C4-2B (cell line): ENCODE measurements at regions not wholly inside any gene's neighbourhood (a gene's known extent, or its start where the extent isn't known, plus 50 kb on each side); places are given as distances from the start of the nearest gene placed in this dataset.

Experiments
- CTCF ChIP-seq: fragments of 450-650 bp; conservative IDR thresholded peaks from 2 replicates; pipeline ENCODE4 v1.5.1; 2017; ENCODE audit warnings: mild to moderate bottlenecking
- ZFX ChIP-seq: fragments of 450-650 bp; IDR thresholded peaks from 2 replicates; pipeline ENCODE4 v1.6.1; 2017

- TF ChIP-seq CTCF, result no peak
- TF ChIP-seq ZFX, result no peak
Observed at GRCh38 chr19:28521614-28522544, 691.1 kb downstream of the UQCRFS1 start.
